ENCODE measurements at regions not wholly inside any gene's neighbourhood (a gene's known extent, or its start where the extent isn't known, plus 50 kb on each side); places are given as distances from the start of the nearest gene placed in this dataset.

DNA sequence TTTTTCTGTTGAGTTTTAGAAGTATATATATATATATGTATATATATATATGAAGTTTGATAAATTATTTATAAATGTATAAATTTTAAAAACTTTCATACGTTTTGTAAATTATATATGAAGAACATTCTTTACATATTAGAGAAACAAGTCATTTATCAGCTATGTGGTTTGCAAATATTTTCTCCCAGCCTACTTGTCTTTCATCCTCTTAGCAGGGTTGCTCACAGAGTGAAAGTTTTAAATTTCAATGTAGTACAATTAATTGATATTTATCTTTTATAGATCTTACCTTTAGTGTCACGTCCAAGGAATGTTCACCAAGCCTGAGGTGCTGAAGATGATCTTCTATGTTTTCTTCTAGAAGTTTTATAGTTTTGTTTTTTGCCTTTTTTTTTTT, 78.3 kb upstream of the HS6ST1 start:
- TF ChIP-seq KAT7 (CRISPR knock-in tag; IDR thresholded peaks at IDR 0.05; ENCODE audit: borderline replicate concordance) = no peak
- TF ChIP-seq, protein P1, sequence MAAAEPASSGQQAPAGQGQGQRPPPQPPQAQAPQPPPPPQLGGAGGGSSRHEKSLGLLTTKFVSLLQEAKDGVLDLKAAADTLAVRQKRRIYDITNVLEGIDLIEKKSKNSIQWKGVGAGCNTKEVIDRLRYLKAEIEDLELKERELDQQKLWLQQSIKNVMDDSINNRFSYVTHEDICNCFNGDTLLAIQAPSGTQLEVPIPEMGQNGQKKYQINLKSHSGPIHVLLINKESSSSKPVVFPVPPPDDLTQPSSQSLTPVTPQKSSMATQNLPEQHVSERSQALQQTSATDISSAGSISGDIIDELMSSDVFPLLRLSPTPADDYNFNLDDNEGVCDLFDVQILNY (CRISPR knock-in tag; IDR thresholded peaks at IDR 0.05) = no peak
- no peak for TF ChIP-seq ETV6 (CRISPR knock-in tag; IDR thresholded peaks at IDR 0.05)
- TF ChIP-seq MLX (CRISPR knock-in tag; IDR thresholded peaks at IDR 0.05) = no peak
- TF ChIP-seq CTCF (IDR thresholded peaks at IDR 0.05) = no peak
- no peak for TF ChIP-seq ZNF281 (CRISPR knock-in tag; IDR thresholded peaks at IDR 0.05)
- TF ChIP-seq, protein P2, sequence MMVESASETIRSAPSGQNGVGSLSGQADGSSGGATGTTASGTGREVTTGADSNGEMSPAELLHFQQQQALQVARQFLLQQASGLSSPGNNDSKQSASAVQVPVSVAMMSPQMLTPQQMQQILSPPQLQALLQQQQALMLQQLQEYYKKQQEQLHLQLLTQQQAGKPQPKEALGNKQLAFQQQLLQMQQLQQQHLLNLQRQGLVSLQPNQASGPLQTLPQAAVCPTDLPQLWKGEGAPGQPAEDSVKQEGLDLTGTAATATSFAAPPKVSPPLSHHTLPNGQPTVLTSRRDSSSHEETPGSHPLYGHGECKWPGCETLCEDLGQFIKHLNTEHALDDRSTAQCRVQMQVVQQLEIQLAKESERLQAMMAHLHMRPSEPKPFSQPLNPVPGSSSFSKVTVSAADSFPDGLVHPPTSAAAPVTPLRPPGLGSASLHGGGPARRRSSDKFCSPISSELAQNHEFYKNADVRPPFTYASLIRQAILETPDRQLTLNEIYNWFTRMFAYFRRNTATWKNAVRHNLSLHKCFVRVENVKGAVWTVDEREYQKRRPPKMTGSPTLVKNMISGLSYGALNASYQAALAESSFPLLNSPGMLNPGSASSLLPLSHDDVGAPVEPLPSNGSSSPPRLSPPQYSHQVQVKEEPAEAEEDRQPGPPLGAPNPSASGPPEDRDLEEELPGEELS (CRISPR knock-in tag; IDR thresholded peaks at IDR 0.05) = no peak
- TF ChIP-seq IRF2 (CRISPR knock-in tag; IDR thresholded peaks at IDR 0.05; ENCODE audit: borderline replicate concordance, low read depth) = no peak
- TF ChIP-seq FOXK1 (CRISPR knock-in tag; IDR thresholded peaks at IDR 0.05) = no peak
- TF ChIP-seq PRRX2 (CRISPR knock-in tag; IDR thresholded peaks at IDR 0.05) = no peak
- no peak for TF ChIP-seq RELA (CRISPR knock-in tag; IDR thresholded peaks at IDR 0.05; ENCODE audit: borderline replicate concordance)
